ENCODE measurements at regions not wholly inside any gene's neighbourhood (a gene's known extent, or its start where the extent isn't known, plus 50 kb on each side); places are given as distances from the start of the nearest gene placed in this dataset.
A peak's percentile ranks its signal among the peaks of the same experiment; 100 is the strongest.

DNA sequence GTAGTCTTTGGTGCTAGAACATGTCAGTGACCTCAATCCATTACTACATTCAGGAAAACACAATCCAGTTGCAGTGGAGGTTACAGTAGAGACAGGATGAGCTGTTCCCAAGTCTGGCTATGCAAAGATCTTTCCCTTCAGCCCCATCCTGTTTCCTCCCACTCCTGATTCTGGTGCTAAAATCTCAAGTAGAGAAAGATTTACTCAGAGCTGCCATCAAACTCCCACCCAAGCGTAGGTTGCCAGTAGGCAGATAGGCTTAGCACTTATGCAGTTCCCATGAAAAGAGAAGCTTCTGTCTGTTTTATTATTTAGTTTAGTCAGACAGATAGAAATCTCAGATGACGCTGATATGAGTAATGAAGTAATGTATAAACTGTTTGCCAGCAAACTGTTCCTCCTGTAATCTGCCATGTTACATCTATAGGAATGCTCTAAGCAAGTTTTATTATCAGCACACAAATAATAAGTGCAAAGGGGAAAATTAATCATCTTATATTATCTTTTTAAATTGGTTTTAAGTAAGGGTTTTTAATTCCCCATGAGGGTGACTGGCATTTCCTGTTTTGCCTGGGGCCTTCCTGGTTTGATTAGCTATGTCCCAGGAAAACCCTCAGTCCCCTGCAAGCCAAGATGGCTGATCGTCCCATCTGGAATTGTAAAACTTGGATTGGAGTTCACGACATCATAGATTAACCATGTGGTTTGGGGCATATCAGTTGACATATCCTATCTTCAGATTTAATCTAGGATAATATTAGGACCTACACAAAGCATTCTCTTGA lies 188.3 kb upstream of the PALMD start:
- Histone ChIP-seq H3K4me3 (no peak overlapping the region), H3K27ac (no peak overlapping the region), H3K4me1 (no peaks in the 10 kb centered on the region), H3K36me3 (no peaks in the 10 kb centered on the region), H3K27me3 (no peaks in the 10 kb centered on the region), H3K9me3 (no peaks in the 10 kb centered on the region)
- intact Hi-C loops (cut with DNase I), result no loop called here
- TF ChIP-seq, protein P1, sequence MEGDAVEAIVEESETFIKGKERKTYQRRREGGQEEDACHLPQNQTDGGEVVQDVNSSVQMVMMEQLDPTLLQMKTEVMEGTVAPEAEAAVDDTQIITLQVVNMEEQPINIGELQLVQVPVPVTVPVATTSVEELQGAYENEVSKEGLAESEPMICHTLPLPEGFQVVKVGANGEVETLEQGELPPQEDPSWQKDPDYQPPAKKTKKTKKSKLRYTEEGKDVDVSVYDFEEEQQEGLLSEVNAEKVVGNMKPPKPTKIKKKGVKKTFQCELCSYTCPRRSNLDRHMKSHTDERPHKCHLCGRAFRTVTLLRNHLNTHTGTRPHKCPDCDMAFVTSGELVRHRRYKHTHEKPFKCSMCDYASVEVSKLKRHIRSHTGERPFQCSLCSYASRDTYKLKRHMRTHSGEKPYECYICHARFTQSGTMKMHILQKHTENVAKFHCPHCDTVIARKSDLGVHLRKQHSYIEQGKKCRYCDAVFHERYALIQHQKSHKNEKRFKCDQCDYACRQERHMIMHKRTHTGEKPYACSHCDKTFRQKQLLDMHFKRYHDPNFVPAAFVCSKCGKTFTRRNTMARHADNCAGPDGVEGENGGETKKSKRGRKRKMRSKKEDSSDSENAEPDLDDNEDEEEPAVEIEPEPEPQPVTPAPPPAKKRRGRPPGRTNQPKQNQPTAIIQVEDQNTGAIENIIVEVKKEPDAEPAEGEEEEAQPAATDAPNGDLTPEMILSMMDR (IDR thresholded peaks at IDR 0.05), result no peak
- ATAC-seq (no peak), DNase-seq (no peak)

DNA sequence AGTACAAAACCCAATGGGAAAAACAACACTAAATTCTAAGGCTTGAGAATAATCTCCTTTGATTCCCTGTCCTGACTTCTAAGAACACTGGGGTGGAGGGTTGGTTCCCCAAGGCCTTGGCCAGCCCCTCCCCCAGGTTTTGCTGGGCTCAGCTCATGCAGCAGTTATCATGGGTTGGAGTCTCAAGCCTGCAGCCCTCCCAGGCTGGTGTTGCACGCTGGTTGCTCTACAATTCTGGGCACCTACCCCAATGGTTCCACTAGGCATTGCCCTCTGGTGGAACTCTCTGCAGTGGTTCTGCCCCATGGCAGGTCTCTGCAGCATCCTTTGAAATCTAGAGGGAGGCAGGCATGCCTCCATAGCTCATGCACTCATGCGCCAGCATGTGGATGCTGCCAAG lies 184.4 kb upstream of the PALMD start:
- no peaks in the 10 kb centered on the region for H3K36me3 ChIP-seq
- H3K9me3 ChIP-seq, result no peaks in the 10 kb centered on the region
- TF ChIP-seq, protein P1 (IDR thresholded peaks at IDR 0.05), result no peak
- no peak overlapping the region for H3K4me3 ChIP-seq
- H3K27me3 ChIP-seq, result no peaks in the 10 kb centered on the region
- H3K4me1 ChIP-seq, result no peaks in the 10 kb centered on the region
- no peak overlapping the region for H3K27ac ChIP-seq
- intact Hi-C loops (cut with DNase I), result no loop called here
- no peak for ATAC-seq
- peak in 1 of 4 donors; percentile 15 for DNase-seq

GRCh38 chr1:99464738-99465137 lies 181.2 kb upstream of the PALMD start:
- intact Hi-C loops (cut with DNase I), result no loop called here
- no peak overlapping the region for H3K4me3 ChIP-seq
- no peaks in the 10 kb centered on the region for H3K36me3 ChIP-seq
- no peaks in the 10 kb centered on the region for H3K27me3 ChIP-seq
- no peak overlapping the region for H3K27ac ChIP-seq
- no peak for ATAC-seq
- DNase-seq, result no peak
- H3K9me3 ChIP-seq, result no peaks in the 10 kb centered on the region
- no peaks in the 10 kb centered on the region for H3K4me1 ChIP-seq
- TF ChIP-seq, protein P1 (IDR thresholded peaks at IDR 0.05), result no peak

GRCh38 chr1:99465176-99465900 lies 180.6 kb upstream of the PALMD start:
- ATAC-seq (no peak), DNase-seq (no peak)
- Histone ChIP-seq H3K4me1 (no peaks in the 10 kb centered on the region), H3K4me3 (no peak overlapping the region), H3K27ac (no peak overlapping the region), H3K27me3 (no peaks in the 10 kb centered on the region), H3K36me3 (no peaks in the 10 kb centered on the region), H3K9me3 (no peaks in the 10 kb centered on the region)
- TF ChIP-seq, protein P1 (IDR thresholded peaks at IDR 0.05), result no peak
- intact Hi-C loops (cut with DNase I), result no loop called here

DNA sequence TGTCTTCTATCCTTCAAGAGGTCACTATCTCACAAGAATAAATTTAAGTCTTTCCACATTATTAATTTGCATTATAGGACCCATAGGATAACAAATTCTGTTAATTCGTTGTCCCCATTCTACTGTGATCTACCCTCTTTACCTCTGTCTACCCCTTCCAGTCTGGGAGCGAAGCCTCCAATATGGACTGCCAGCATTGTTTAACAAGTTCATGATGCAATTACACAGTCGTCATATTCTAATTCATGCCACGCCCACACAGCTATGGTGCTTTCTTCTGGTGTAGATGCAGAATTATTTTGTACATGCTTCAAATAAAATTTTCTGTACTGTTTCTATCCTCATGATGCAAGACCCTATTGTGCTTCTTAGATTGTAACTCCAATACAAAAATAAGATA lies 178.3 kb upstream of the PALMD start:
- Histone ChIP-seq H3K4me3 (no peak overlapping the region), H3K27ac (no peak overlapping the region), H3K4me1 (no peaks in the 10 kb centered on the region), H3K27me3 (no peaks in the 10 kb centered on the region), H3K36me3 (no peaks in the 10 kb centered on the region), H3K9me3 (no peaks in the 10 kb centered on the region)
- TF ChIP-seq, protein P1 (IDR thresholded peaks at IDR 0.05), result no peak
- intact Hi-C loops (cut with DNase I), result no loop called here
- no peak for DNase-seq
- no peak for ATAC-seq

Measured in left lung (tissue), 4 donors.